HCT116 (cell line): ENCODE measurements at regions not wholly inside any gene's neighbourhood (a gene's known extent, or its start where the extent isn't known, plus 50 kb on each side); places are given as distances from the start of the nearest gene placed in this dataset.

Experiments
- ATAC-seq: fragments of 200-7000 bp; cut with Tn5 transposase; 2 replicates; pipeline ENCODE4 v1.9.1; 2020; ENCODE audit warnings: mild to moderate bottlenecking, moderate library complexity
- BruUV-seq: library from RNA; stranded (reverse); fragments of 400-500 nt; replicated peaks from 2 replicates; lab custom pipeline; 2021; lab: Mats Ljungman, UMichigan
- CTCF ChIA-PET: fragments of 300-600 bp; sonication (Branson Sonifier 250); formaldehyde crosslinking; loops from one replicate; lab custom pipeline; 2021; ENCODE audit warnings: antibody characterized with exemption; lab: Charles Lee
- POLR2A ChIA-PET: fragments of 300-600, 350-600 bp; sonication (Branson Sonifier 250); formaldehyde crosslinking; loops from one replicate; lab custom pipeline; 2021; ENCODE audit warnings: antibody characterized with exemption; lab: Charles Lee
- RAD21 ChIA-PET, 2 experiments: fragments of 300-600 bp; sonication (Branson Sonifier 250); formaldehyde crosslinking; loops; one replicate each; lab custom pipeline; 2023; ENCODE audit warnings: low total read pairs in 2 of 2; ENCODE audit not compliant: uncharacterized antibody in 2 of 2, unreplicated experiment in 2 of 2, low non-redundant PET in 1 of 2; lab: Charles Lee
- DNase-seq: peaks from one replicate; pipeline ENCODE4 v3.0.0-alpha.2; 2010; ENCODE audit warnings: low read depth, low spot score
- H2AFZ ChIP-seq: fragments of 200-600 bp; shearing (Covaris generic), sonication (generic); 2 replicates; pipeline ENCODE4 v1.6.1; 2017; ENCODE audit warnings: low read depth, mixed run types, mixed read lengths, antibody characterized with exemption, low read length; ENCODE audit not compliant: poor library complexity, severe bottlenecking
- H3K27ac ChIP-seq: 2 replicates; pipeline ENCODE4 v1.5.1; 2012; ENCODE audit warnings: low read depth, low read length
- H3K27me3 ChIP-seq: fragments of 200-600 bp; sonication (generic); 2 replicates; pipeline ENCODE4 v1.6.1; 2016; ENCODE audit warnings: mixed run types, low read length, mixed read lengths; ENCODE audit not compliant: insufficient read depth
- H3K36me3 ChIP-seq, 2 experiments: fragments of 200-500 bp in 1 of 2; fragments of 200-600 bp in 1 of 2; sonication (Bioruptor generic) in 1 of 2; sonication (generic) in 1 of 2; 2 replicates each; pipeline versions ENCODE4 v1.5.1 to v1.6.1; 2014 to 2016; ENCODE audit warnings: low read length in 2 of 2, inconsistent platforms in 1 of 2, mixed read lengths in 1 of 2, mixed run types in 1 of 2; ENCODE audit not compliant: insufficient read depth in 2 of 2, control insufficient read depth in 1 of 2
- H3K4me1 ChIP-seq, 2 experiments: fragments of 200-600 bp in 1 of 2; sonication (generic) in 1 of 2; 2 replicates each; pipeline versions ENCODE4 v1.5.1 to v1.6.1; 2012 to 2017; ENCODE audit warnings: low read length in 2 of 2, inconsistent platforms in 1 of 2, mild to moderate bottlenecking in 1 of 2, mixed read lengths in 1 of 2, mixed run types in 1 of 2, moderate library complexity in 1 of 2; ENCODE audit not compliant: insufficient read depth in 2 of 2, control insufficient read depth in 1 of 2
- H3K4me2 ChIP-seq: fragments of 200-600 bp; sonication (generic); 2 replicates; pipeline ENCODE4 v1.6.1; 2017; ENCODE audit warnings: mixed run types, low read length, mixed read lengths
- H3K4me3 ChIP-seq, 2 experiments: fragments of 200-600 bp in 1 of 2; sonication (generic) in 1 of 2; replicated peaks in 1 of 2; 2 replicates each; pipeline ENCODE4 v1.5.1; 2011 to 2016; ENCODE audit warnings: low read length in 2 of 2, control low read depth in 1 of 2, low read depth in 1 of 2, mild to moderate bottlenecking in 1 of 2, mixed read lengths in 1 of 2, mixed run types in 1 of 2
- H3K79me2 ChIP-seq: fragments of 200-600 bp; sonication (generic); 2 replicates; pipeline ENCODE4 v1.6.1; 2017; ENCODE audit warnings: mild to moderate bottlenecking, mixed run types, low read length, moderate library complexity, mixed read lengths; ENCODE audit not compliant: insufficient read depth
- H3K9ac ChIP-seq: fragments of 200-600 bp; sonication (generic); 2 replicates; pipeline ENCODE4 v1.6.1; 2016; ENCODE audit warnings: low read length, mixed read lengths
- H3K9me2 ChIP-seq: fragments of 200-600 bp; sonication (generic), shearing (Covaris generic); 2 replicates; pipeline ENCODE4 v1.6.1; 2017; ENCODE audit warnings: mixed run types, mild to moderate bottlenecking, moderate library complexity; ENCODE audit not compliant: insufficient read depth
- H3K9me3 ChIP-seq, 2 experiments: fragments of 200-500 bp in 1 of 2; fragments of 200-600 bp in 1 of 2; sonication (Bioruptor generic) in 1 of 2; sonication (generic) in 1 of 2; 2 replicates each; pipeline ENCODE4 v1.6.1; 2014 to 2017; ENCODE audit warnings: low read length in 2 of 2, mixed read lengths in 2 of 2, inconsistent platforms in 1 of 2, low read depth in 1 of 2, mild to moderate bottlenecking in 1 of 2, mixed run types in 1 of 2, moderate library complexity in 1 of 2; ENCODE audit not compliant: control insufficient read depth in 1 of 2, insufficient read depth in 1 of 2
- H4K20me1 ChIP-seq: fragments of 200-600 bp; sonication (generic), shearing (Covaris generic); 2 replicates; pipeline ENCODE4 v1.6.1; 2017; ENCODE audit warnings: mixed run types, mild to moderate bottlenecking, moderate library complexity; ENCODE audit not compliant: insufficient read depth
- CEBPB ChIP-seq: IDR thresholded peaks from 2 replicates; pipeline ENCODE4 v1.6.1; 2012; ENCODE audit warnings: low read depth
- ELF1 ChIP-seq: IDR thresholded peaks from 2 replicates; pipeline ENCODE4 v1.6.1; 2012; ENCODE audit warnings: low read depth, borderline replicate concordance
- EZH2 ChIP-seq: fragments of 200-600 bp; sonication (generic); IDR thresholded peaks from 2 replicates; pipeline ENCODE4 v1.6.1; 2017; ENCODE audit warnings: antibody characterized with exemption, mixed run types
- FOSL1 ChIP-seq: IDR thresholded peaks from 2 replicates; pipeline ENCODE4 v1.6.1; 2012; ENCODE audit warnings: low read depth
- POLR2AphosphoS5 ChIP-seq: IDR thresholded peaks from 2 replicates; pipeline ENCODE4 v1.6.1; 2011; ENCODE audit warnings: mild to moderate bottlenecking, low read depth, low read length, moderate library complexity
- RAD21 ChIP-seq: IDR thresholded peaks from 2 replicates; pipeline ENCODE4 v1.6.1; 2012; ENCODE audit warnings: low read depth, mild to moderate bottlenecking
- SRF ChIP-seq: IDR thresholded peaks from 2 replicates; pipeline ENCODE4 v1.6.1; 2012; ENCODE audit warnings: low read depth
- TCF7L2 ChIP-seq: IDR thresholded peaks from 2 replicates; pipeline ENCODE4 v1.7.0; 2011; ENCODE audit warnings: borderline replicate concordance, inconsistent platforms; ENCODE audit not compliant: insufficient read depth, insufficient read length; ENCODE audit errors: extremely low read depth
- YY1 ChIP-seq: IDR thresholded peaks from 2 replicates; pipeline ENCODE4 v1.6.1; 2011; ENCODE audit warnings: low read length, low read depth, moderate library complexity, mild to moderate bottlenecking; ENCODE audit not compliant: insufficient replicate concordance; ENCODE audit errors: extremely low read depth
- ZBTB33 ChIP-seq: IDR thresholded peaks from 2 replicates; pipeline ENCODE4 v1.6.1; 2011; ENCODE audit warnings: mild to moderate bottlenecking, low read length, moderate library complexity; ENCODE audit not compliant: insufficient replicate concordance; ENCODE audit errors: extremely low read depth
- ZFX ChIP-seq: fragments of 450-650 bp; IDR thresholded peaks from 2 replicates; pipeline ENCODE4 v1.6.1; 2017
- intact Hi-C: fragments of 100-400 bp; cut with micrococcal nuclease; formaldehyde crosslinking; loops from 2 replicates; pipeline ENCODE4 v1.10.0; 2022
- TF ChIP-seq, protein P1 (sequence below): IDR thresholded peaks from 2 replicates; pipeline ENCODE4 v1.6.1; 2012

DNA sequence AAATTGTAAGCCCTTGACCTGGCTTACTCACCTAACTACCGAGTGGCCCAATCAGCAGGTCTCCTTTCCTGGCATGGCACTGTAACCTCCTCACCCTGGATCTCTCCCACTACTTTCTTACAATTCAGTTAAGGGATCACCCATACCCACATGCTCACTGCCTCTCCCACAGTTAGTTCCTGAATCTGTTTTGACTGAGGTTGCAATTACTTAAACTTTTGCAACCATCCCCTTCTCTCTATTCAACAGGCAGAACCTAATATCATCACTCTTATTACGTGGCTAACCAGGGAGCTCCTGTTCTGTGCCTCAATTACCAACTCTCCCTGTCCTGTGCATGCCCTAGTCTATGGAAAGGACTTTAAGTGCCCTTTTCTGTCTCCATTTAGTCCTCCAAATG is 84.2 kb upstream of the IKZF1 start:
- ChIA-PET POLR2A (no interaction called here), RAD21 (no interaction called here)
- H3K9ac ChIP-seq, result no peak overlapping the region
- H3K4me2 ChIP-seq, result no peak overlapping the region
- peaks cover 7 to 12% of the 10 kb centered on the region in 2 experiments; a peak in 2 of 4 replicates for H3K9me3 ChIP-seq
- H3K4me1 ChIP-seq, result no peaks in the 10 kb centered on the region
- H3K27me3 ChIP-seq, result no peaks in the 10 kb centered on the region
- no peak for ATAC-seq
- H2AFZ ChIP-seq, result no peak overlapping the region
- TF ChIP-seq TCF7L2 (no peak), CEBPB (no peak), EZH2 (no peak), RAD21 (no peak), SRF (no peak), YY1 (no peak), ZBTB33 (no peak), FOSL1 (no peak), ZFX (no peak), ELF1 (no peak), POLR2AphosphoS5 (no peak)
- TF ChIP-seq, protein P1, sequence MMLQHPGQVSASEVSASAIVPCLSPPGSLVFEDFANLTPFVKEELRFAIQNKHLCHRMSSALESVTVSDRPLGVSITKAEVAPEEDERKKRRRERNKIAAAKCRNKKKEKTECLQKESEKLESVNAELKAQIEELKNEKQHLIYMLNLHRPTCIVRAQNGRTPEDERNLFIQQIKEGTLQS, result no peak
- TF ChIP-seq, all 23 proteins: peak for 0
- no peak overlapping the region for H3K27ac ChIP-seq
- no peaks in the 10 kb centered on the region for H3K9me2 ChIP-seq
- H3K36me3 ChIP-seq, result no peaks in the 10 kb centered on the region
- no TSS peak for BruUV-seq
- CTCF ChIA-PET, result no interaction called here
- H4K20me1 ChIP-seq, result no peaks in the 10 kb centered on the region
- no peak for DNase-seq
- no peaks in the 10 kb centered on the region for H3K79me2 ChIP-seq
- intact Hi-C loops, result no loop called here
- no peak overlapping the region for H3K4me3 ChIP-seq
